H9 (cell line): ENCODE measurements at regions not wholly inside any gene's neighbourhood (a gene's known extent, or its start where the extent isn't known, plus 50 kb on each side); places are given as distances from the start of the nearest gene placed in this dataset.

Experiments used
- DNase-seq: peaks from one replicate; pipeline ENCODE4 v3.0.0-alpha.2; 2017
- H2AFZ ChIP-seq: one replicate; pipeline ENCODE4 v1.6.1; 2013; ENCODE audit warnings: mild to moderate bottlenecking, low read length, control low read depth, moderate library complexity
- H2AK5ac ChIP-seq: 2 replicates; pipeline ENCODE4 v1.6.1; 2013; ENCODE audit warnings: low read length, control low read depth, mixed read lengths; ENCODE audit not compliant: insufficient read length
- H2BK120ac ChIP-seq: one replicate; pipeline ENCODE4 v1.6.1; 2013; ENCODE audit warnings: low read depth, mild to moderate bottlenecking, low read length, control low read depth, inconsistent platforms; ENCODE audit not compliant: poor library complexity, severe bottlenecking
- H2BK12ac ChIP-seq: 2 replicates; pipeline ENCODE4 v1.6.1; 2013; ENCODE audit warnings: low read length, control low read depth, mixed read lengths, low read depth; ENCODE audit not compliant: insufficient read length
- H2BK15ac ChIP-seq: 2 replicates; pipeline ENCODE4 v1.6.1; 2013; ENCODE audit warnings: low read depth, low read length, control low read depth
- H2BK20ac ChIP-seq: one replicate; pipeline ENCODE4 v1.6.1; 2013; ENCODE audit warnings: low read depth, mild to moderate bottlenecking, low read length, control low read depth, inconsistent platforms; ENCODE audit not compliant: poor library complexity, severe bottlenecking
- H2BK5ac ChIP-seq: 2 replicates; pipeline ENCODE4 v1.6.1; 2013; ENCODE audit warnings: low read length, control low read depth, mixed read lengths; ENCODE audit not compliant: insufficient read length
- H3K14ac ChIP-seq: 2 replicates; pipeline ENCODE4 v1.6.1; 2013; ENCODE audit warnings: low read length, control low read depth; ENCODE audit not compliant: insufficient read depth
- H3K18ac ChIP-seq: 2 replicates; pipeline ENCODE4 v1.6.1; 2013; ENCODE audit warnings: low read depth, mild to moderate bottlenecking, mixed read lengths, low read length, control low read depth; ENCODE audit not compliant: insufficient read length
- H3K23ac ChIP-seq: 2 replicates; pipeline ENCODE4 v1.6.1; 2013; ENCODE audit warnings: low read length, control low read depth, mixed read lengths, low read depth; ENCODE audit not compliant: insufficient read length
- H3K23me2 ChIP-seq: 2 replicates; pipeline ENCODE4 v1.6.1; 2013; ENCODE audit warnings: low read depth, mild to moderate bottlenecking, mixed read lengths, low read length, control low read depth; ENCODE audit not compliant: insufficient read length, poor library complexity, severe bottlenecking
- H3K27ac ChIP-seq: 2 replicates; pipeline ENCODE4 v1.5.1; 2013; ENCODE audit warnings: low read length, control low read depth, mixed read lengths, low read depth; ENCODE audit not compliant: insufficient read length
- H3K27me3 ChIP-seq: 2 replicates; pipeline ENCODE4 v1.6.1; 2013; ENCODE audit warnings: low read length, control low read depth, inconsistent platforms; ENCODE audit not compliant: insufficient read depth
- H3K4ac ChIP-seq: 2 replicates; pipeline ENCODE4 v1.6.1; 2013; ENCODE audit warnings: low read depth, mild to moderate bottlenecking, control low read depth, inconsistent platforms, low read length, moderate library complexity
- H3K4me1 ChIP-seq: 2 replicates; pipeline ENCODE4 v1.6.1; 2013; ENCODE audit warnings: low read length, control low read depth, inconsistent platforms; ENCODE audit not compliant: insufficient read depth
- H3K4me2 ChIP-seq: 2 replicates; pipeline ENCODE4 v1.6.1; 2013; ENCODE audit warnings: low read length, control low read depth, mixed read lengths; ENCODE audit not compliant: insufficient read length, insufficient read depth
- H3K56ac ChIP-seq: 2 replicates; pipeline ENCODE4 v1.6.1; 2013; ENCODE audit warnings: low read depth, mild to moderate bottlenecking, mixed read lengths, low read length, control low read depth; ENCODE audit not compliant: insufficient read length
- H3K79me1 ChIP-seq: 2 replicates; pipeline ENCODE4 v1.6.1; 2013; ENCODE audit warnings: low read depth, mild to moderate bottlenecking, moderate library complexity, low read length, control low read depth, inconsistent platforms; ENCODE audit not compliant: insufficient read depth, poor library complexity, severe bottlenecking
- H3K79me2 ChIP-seq: 2 replicates; pipeline ENCODE4 v1.6.1; 2013; ENCODE audit warnings: low read length, control low read depth, inconsistent platforms; ENCODE audit not compliant: insufficient read depth
- H3K9ac ChIP-seq: 2 replicates; pipeline ENCODE4 v1.6.1; 2013; ENCODE audit warnings: low read length, control low read depth, mixed read lengths; ENCODE audit not compliant: insufficient read length; ENCODE audit errors: extremely low read depth
- H3K9me3 ChIP-seq: one replicate; pipeline ENCODE4 v1.6.1; 2013; ENCODE audit warnings: low read depth, low read length, inconsistent platforms; ENCODE audit not compliant: control insufficient read depth
- H3T11ph ChIP-seq: one replicate; pipeline ENCODE4 v1.6.1; 2013; ENCODE audit warnings: mild to moderate bottlenecking, low read length, control low read depth, inconsistent platforms
- H4K20me1 ChIP-seq: one replicate; pipeline ENCODE4 v1.6.1; 2013; ENCODE audit not compliant: control insufficient read depth, insufficient read length, insufficient read depth
- H4K5ac ChIP-seq: 2 replicates; pipeline ENCODE4 v1.6.1; 2013; ENCODE audit warnings: low read depth, mild to moderate bottlenecking, mixed read lengths, low read length, control low read depth; ENCODE audit not compliant: insufficient read length
- H4K8ac ChIP-seq: replicated peaks from 2 replicates; pipeline ENCODE4 v1.6.1; 2013; ENCODE audit warnings: low read length, control low read depth, mixed read lengths, low read depth; ENCODE audit not compliant: insufficient read length
- H4K91ac ChIP-seq: 2 replicates; pipeline ENCODE4 v1.6.1; 2013; ENCODE audit warnings: low read depth, mild to moderate bottlenecking, moderate library complexity, mixed read lengths, low read length, control low read depth; ENCODE audit not compliant: insufficient read length
- H3K27ac Mint-ChIP-seq, 3 experiments: 2 replicates in 2 of 3; 3 replicates in 1 of 3; pipeline ENCODE4 v1.8.0; 2020 to 2021; ENCODE audit warnings: mixed read lengths in 3 of 3, mild to moderate bottlenecking in 1 of 3, moderate library complexity in 1 of 3
- H3K27me3 Mint-ChIP-seq: 2 replicates; pipeline ENCODE4 v1.8.0; 2021; ENCODE audit warnings: low read depth, mild to moderate bottlenecking, moderate library complexity, mixed read lengths
- H3K36me3 Mint-ChIP-seq, 3 experiments: 2 replicates in 2 of 3; 3 replicates in 1 of 3; pipeline ENCODE4 v1.8.0; 2020 to 2021; ENCODE audit warnings: low read depth in 3 of 3, mixed read lengths in 3 of 3; ENCODE audit not compliant: insufficient read depth in 1 of 3
- H3K4me1 Mint-ChIP-seq, 2 experiments: 2 replicates each; pipeline ENCODE4 v1.8.0; 2020; ENCODE audit warnings: mixed read lengths in 2 of 2
- H3K4me3 Mint-ChIP-seq, 2 experiments: 2 replicates in 1 of 2; 3 replicates in 1 of 2; pipeline ENCODE4 v1.8.0; 2020 to 2021; ENCODE audit warnings: mild to moderate bottlenecking in 2 of 2, mixed read lengths in 2 of 2, moderate library complexity in 1 of 2
- H3K9me3 Mint-ChIP-seq, 2 experiments: 2 replicates in 1 of 2; 3 replicates in 1 of 2; pipeline ENCODE4 v1.8.0; 2020; ENCODE audit warnings: mild to moderate bottlenecking in 2 of 2, mixed read lengths in 2 of 2, moderate library complexity in 1 of 2
- CTCF ChIP-seq: fragments of 200-600 bp; sonication (generic); conservative IDR thresholded peaks from 3 replicates; pipeline ENCODE4 v1.8.0; 2021; ENCODE audit warnings: antibody characterized with exemption, mild to moderate bottlenecking
- WGBS: extraction: QIAGEN DNeasy Blood & Tissue Kit; methylation state at CpG from one replicate; pipeline ENCODE4 v1.1.7; 2013; ENCODE audit warnings: missing lambda C conversion rate, low lambda C conversion rate, mixed read lengths; ENCODE audit not compliant: insufficient read length; ENCODE audit errors: extremely low coverage; 5-methylcytosine and 5-hydroxymethylcytosine counted together

- Histone ChIP-seq H4K5ac (no peak overlapping the region), H3K9me3 (no peaks in the 10 kb centered on the region), H3K4me1 (no peaks in the 10 kb centered on the region), H4K91ac (no peak overlapping the region), H3K4ac (no peak overlapping the region), H3K23me2 (no peaks in the 10 kb centered on the region), H2AK5ac (no peak overlapping the region), H4K8ac (no peak overlapping the region), H4K20me1 (no peaks in the 10 kb centered on the region), H2BK15ac (no peak overlapping the region), H3K23ac (no peak overlapping the region), H3K18ac (no peak overlapping the region), H3K9ac (no peak overlapping the region), H3K27ac (no peak overlapping the region), H3K56ac (no peak overlapping the region), H2BK20ac (no peak overlapping the region), H3T11ph (no peak overlapping the region), H3K4me2 (no peak overlapping the region), H3K79me2 (no peaks in the 10 kb centered on the region), H3K14ac (no peak overlapping the region), H2BK12ac (no peak overlapping the region), H3K79me1 (no peaks in the 10 kb centered on the region), H2BK5ac (no peak overlapping the region), H2BK120ac (no peak overlapping the region), H3K27me3 (no peaks in the 10 kb centered on the region), H2AFZ (no peak overlapping the region)
- DNase-seq, result no peak
- Mint-ChIP-seq H3K27ac (no peak overlapping the region), H3K27me3 (no peaks in the 10 kb centered on the region), H3K36me3 (peaks cover 0 to 2% (median 0%) of the 10 kb centered on the region in 3 experiments; a peak in 2 of 7 replicates), H3K9me3 (peaks cover 0 to 5% of the 10 kb centered on the region in 2 experiments; a peak in 3 of 5 replicates), H3K4me1 (no peaks in the 10 kb centered on the region), H3K4me3 (no peak overlapping the region)
- WGBS, result no CpG with 5 or more reads among the region's 1 CpG
- TF ChIP-seq CTCF, result no peak
These were observed 171.5 kb downstream of the PCDH18 start for GRCh38 chr4:137360761-137361160.
